Suprapubic skin (tissue), 3 donors: ENCODE measurements at regions not wholly inside any gene's neighbourhood (a gene's known extent, or its start where the extent isn't known, plus 50 kb on each side); places are given as distances from the start of the nearest gene placed in this dataset.

ENCODE experiments used
- EP300 ChIP-seq: sonication (generic); formaldehyde crosslinking; IDR thresholded peaks from one replicate; pipeline ENCODE4 v1.6.1; 2017; ENCODE audit warnings: antibody characterized with exemption
- TF ChIP-seq, protein P1 (sequence below), 2 donors: fragments of 200-600 bp in 1 of 2; fragments of 450-650 bp in 1 of 2; sonication (generic) in 1 of 2; IDR thresholded peaks; one replicate each; pipeline ENCODE4 v1.5.1; 2016 to 2019; ENCODE audit warnings: antibody characterized with exemption in 2 of 2, mild to moderate bottlenecking in 1 of 2, moderate library complexity in 1 of 2

DNA sequence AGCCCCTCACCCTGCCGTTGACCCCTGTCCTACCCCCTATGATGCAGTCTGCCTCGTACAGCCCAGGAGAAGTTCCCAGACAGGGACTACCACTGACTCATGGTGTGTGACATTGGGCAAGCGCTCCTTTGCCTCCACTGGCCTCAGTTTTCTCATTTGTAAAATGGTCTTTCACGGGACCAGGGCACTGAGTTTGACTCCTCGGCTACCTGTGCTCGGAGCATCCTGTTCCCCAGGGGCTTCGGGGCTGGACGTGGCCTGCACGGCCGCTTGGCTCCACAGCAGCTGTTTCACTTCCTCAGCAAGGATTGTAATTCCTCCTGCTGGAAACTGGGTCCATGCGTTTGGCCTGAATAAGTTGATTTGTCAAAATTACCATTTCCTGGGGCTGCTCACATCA lies 277.3 kb downstream of the MATN1 start:
- TF ChIP-seq, protein P1, sequence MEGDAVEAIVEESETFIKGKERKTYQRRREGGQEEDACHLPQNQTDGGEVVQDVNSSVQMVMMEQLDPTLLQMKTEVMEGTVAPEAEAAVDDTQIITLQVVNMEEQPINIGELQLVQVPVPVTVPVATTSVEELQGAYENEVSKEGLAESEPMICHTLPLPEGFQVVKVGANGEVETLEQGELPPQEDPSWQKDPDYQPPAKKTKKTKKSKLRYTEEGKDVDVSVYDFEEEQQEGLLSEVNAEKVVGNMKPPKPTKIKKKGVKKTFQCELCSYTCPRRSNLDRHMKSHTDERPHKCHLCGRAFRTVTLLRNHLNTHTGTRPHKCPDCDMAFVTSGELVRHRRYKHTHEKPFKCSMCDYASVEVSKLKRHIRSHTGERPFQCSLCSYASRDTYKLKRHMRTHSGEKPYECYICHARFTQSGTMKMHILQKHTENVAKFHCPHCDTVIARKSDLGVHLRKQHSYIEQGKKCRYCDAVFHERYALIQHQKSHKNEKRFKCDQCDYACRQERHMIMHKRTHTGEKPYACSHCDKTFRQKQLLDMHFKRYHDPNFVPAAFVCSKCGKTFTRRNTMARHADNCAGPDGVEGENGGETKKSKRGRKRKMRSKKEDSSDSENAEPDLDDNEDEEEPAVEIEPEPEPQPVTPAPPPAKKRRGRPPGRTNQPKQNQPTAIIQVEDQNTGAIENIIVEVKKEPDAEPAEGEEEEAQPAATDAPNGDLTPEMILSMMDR (IDR thresholded peaks at IDR 0.05) = no peak
- no peak for TF ChIP-seq EP300
